ENCODE measurements at regions not wholly inside any gene's neighbourhood (a gene's known extent, or its start where the extent isn't known, plus 50 kb on each side); places are given as distances from the start of the nearest gene placed in this dataset.

GRCh38 chr5:4204276-4205141, 608.9 kb downstream of the IRX1 start:
- DNase-seq, result no peak

GRCh38 chr5:4205398-4205797, 609.8 kb downstream of the IRX1 start:
- DNase-seq, result no peak

DNA sequence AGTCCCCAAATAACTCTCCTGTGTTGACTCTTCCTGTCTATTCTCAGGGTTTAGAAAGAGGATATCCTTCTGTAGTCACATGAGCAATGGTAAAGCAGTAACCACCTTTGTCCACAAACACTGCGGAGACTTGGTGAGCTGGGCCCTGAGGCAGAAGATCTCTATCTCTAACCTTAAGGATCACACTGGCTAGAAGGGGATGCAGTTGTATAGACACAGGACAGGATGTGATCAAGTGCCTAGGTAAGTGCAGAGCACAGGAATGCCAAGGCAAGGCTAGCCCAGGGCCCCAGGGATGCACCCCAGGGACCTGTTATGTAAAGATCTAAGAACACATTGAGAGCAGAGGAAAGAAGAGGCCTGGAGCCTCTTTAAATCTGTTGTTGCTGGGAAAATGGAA, 610.5 kb downstream of the IRX1 start:
- DNase-seq, result no peak

GRCh38 chr5:4207486-4207885, 611.9 kb downstream of the IRX1 start:
- DNase-seq, result no peak

DNA sequence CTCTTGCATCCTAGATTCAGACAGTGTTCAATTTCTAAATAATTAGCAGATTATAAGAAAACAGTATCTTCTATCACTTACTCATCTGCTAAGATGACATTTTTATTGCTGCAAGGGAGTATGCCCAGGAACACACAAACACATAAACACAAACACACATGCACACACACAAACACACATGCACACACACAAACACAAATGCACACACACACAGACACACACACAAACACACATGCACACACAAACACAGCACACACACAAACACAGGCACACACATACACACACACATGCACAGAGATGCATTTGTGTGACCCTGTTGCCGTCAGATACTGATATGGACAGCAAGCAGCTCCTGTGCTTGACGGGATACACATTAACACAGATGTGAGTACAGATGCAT, 612.9 kb downstream of the IRX1 start:
- no peak for DNase-seq

DNA sequence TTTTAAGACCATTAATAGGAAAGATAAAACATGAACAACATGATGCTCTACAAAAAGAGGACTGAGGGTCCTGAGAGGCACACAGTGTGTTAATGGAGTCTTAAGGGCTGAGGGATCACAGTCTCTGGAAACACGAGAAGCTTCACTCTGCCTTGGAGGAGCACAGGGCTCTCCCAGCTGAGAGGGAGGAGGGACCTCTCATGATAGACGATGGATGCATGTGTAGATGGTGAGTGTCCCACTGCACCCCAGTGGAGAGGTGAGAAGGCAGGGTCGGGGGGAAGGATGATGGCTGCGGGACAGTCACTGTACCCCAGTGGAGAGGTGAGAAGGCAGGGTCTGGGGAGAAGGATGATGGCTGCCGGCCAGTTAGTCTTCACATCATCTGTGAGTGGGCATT, 613.4 kb downstream of the IRX1 start:
- no peak for DNase-seq

DNA sequence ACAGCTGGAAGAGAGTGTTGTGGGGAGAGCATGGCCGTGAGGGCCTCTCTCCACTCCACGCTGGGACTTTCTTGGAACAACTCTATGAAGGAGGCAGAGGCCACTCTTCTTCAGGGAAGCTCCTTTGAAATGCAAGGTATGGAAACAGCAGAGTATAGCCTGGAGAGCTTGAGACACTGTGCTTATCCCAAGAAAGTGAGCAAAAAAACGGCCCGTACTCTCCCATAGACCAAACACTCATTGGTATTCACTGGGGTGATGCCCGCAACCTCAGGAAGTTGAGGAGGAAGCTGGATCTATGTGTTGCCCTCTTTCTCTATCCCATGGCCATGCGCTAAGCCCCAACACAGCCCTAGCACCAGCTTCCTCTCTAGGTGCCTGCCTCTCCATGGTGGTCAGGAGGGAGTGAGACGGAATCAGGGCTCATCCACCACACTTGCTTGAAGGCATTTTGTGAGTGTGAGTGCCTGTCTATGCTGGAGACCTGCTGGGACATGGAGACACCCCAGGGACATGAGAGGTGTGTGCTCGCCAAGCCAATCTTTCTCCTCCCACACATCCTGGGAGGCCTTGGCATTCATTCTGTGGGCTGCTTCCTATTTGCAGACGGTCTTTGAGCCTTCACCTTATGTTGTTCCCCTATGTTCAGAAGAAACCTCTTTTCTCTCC, 616.6 kb downstream of the IRX1 start:
- DNase-seq, result no peak

GRCh38 chr5:4212981-4213819, 617.6 kb downstream of the IRX1 start:
- DNase-seq, result no peak

DNA sequence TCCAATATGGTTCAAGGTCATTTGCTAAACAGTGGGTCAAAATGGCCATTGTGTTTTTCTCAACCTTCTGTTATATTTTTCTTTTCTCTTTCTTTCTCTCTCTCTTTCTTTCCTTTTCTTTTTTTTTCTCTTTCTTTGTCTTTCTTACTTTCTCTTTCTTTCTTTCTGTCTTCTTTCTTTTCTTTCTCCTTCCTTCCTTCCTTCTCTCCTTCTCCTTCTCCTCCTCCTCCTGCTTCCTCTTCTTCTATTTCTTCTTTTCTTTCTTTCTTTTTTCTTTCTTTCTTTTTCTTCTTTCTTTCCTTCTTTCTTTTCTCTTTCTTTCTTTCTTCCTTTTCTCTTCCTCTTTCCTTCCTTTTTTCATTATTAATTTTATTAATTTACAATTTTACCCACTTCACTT, 619.5 kb downstream of the IRX1 start:
- DNase-seq, result no peak

DNA sequence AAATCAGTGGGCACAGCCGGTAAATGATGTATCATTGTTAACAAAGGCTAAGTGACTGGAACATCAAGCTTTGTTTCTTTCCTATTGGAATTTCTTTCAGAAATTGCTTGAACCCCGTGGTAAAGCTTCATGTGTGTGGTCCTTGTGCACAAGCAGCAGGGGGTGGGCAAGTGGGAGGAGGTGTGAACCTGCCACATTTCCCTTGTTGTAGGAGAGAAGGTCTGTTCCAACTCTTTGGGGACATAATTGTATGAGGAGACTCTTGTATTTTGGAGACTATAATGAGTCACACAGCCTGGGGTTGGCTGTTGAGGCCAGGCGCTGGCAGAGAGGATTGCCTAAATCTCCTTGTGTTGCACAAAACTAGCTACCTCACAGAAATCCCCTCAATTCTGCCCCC, 620.5 kb downstream of the IRX1 start:
- DNase-seq, result no peak

- DNase-seq, result no peak
Measured at GRCh38 chr5:4220016-4220415, 624.4 kb downstream of the IRX1 start.

- DNase-seq, result no peak
Measured at GRCh38 chr5:4221048-4221447, 625.4 kb downstream of the IRX1 start.

GRCh38 chr5:4222147-4222546, 626.5 kb downstream of the IRX1 start:
- DNase-seq, result no peak

- DNase-seq, result no peak
Measured at GRCh38 chr5:4222821-4223220, 627.2 kb downstream of the IRX1 start.

DNA sequence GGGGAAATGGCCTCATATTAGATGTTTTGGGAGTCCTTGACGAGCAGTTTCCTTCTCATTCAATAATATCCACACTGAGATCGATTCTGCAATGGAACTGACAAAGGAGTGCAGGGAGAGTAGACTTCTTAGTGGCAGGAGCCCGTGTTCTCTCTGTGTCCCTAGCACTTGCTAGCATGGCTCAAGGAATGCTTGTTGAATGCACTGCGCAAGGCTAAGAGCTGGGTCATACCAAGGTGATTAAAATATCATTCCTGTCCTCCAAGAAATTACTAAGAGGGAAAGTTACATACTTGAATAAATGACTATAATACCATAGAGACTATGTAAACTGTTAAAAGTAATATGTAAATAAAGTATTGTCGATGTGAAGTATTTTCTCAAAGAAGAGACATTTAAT, 630.1 kb downstream of the IRX1 start:
- no peak for DNase-seq

- DNase-seq, result no peak
Measured at GRCh38 chr5:4226565-4226964, 630.9 kb downstream of the IRX1 start.

DNA sequence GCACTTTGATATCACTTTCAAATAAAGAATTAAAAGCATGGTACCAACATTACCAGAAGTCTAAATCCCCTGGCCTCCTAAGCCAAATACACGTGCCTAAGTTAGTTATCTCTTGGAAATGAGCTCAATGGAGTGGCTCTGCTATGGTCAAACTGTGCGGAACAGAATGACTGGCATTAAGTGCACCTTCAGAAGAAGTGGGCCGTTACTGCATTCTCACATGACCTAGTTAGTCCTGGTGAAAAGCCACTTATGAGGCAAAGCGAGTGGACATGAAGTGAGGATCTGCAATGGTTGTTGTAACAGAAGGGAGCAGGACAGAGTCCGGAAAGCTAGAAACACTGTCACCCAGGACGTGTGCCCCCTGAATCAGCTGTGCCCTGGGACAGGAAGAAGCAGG, 633.1 kb downstream of the IRX1 start:
- no peak for DNase-seq

GRCh38 chr5:4229414-4230292, 634.0 kb downstream of the IRX1 start:
- DNase-seq, result no peak

GRCh38 chr5:4230471-4230785, 634.8 kb downstream of the IRX1 start:
- DNase-seq, result no peak

- DNase-seq, result no peak
Measured at GRCh38 chr5:4230786-4231641, 635.4 kb downstream of the IRX1 start.

DNA sequence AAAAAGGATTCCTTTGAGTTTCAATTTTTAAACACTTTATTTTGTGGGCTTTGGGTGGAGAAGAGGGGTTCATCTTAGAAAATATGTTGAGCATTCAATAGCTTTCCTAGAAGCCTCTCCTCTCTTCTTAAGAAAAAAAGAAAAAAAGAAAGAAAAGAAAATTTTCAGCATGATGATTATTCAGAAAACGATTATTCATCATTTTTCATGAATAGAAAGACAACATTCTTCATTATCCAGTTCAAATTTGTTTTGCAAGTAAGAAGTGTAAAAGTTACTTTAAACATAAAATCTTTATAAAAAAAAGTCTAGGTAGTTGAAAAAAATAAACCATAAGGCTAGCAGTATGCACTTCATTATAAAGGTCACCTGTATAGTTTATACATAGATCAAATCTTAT, 636.5 kb downstream of the IRX1 start:
- DNase-seq, result no peak

- no peak for DNase-seq
Measured at GRCh38 chr5:4233671-4234070, 638.0 kb downstream of the IRX1 start.
